CD4-positive, alpha-beta T cell (primary cell): ENCODE measurements at regions not wholly inside any gene's neighbourhood (a gene's known extent, or its start where the extent isn't known, plus 50 kb on each side); places are given as distances from the start of the nearest gene placed in this dataset.

ENCODE experiments used
- ATAC-seq: fragments of 200-7000 bp; cut with Tn5 transposase; one replicate; pipeline ENCODE4 v1.10.0; 2022; ENCODE audit warnings: mild to moderate bottlenecking; ENCODE audit not compliant: poor library complexity
- CTCF ChIA-PET: fragments of 350-600 bp; sonication (Branson Sonifier 250); formaldehyde crosslinking; loops from one replicate; lab custom pipeline; 2021; ENCODE audit warnings: antibody characterized with exemption, inconsistent platforms; lab: Charles Lee
- POLR2A ChIA-PET: fragments of 350-600 bp; sonication (Branson Sonifier 250); formaldehyde crosslinking; loops from one replicate; lab custom pipeline; 2021; ENCODE audit warnings: antibody characterized with exemption, inconsistent platforms; lab: Charles Lee
- DNase-seq, 14 experiments: peaks; one replicate each; pipeline ENCODE4 v3.0.0-alpha.2; 2013 to 2020; ENCODE audit warnings: mixed read lengths in 2 of 14
- H3K27ac ChIP-seq, 2 donors: one replicate each; pipeline versions ENCODE4 v1.5.1 to v1.7.0; 2013; ENCODE audit warnings: low read length in 2 of 2, low read depth in 1 of 2, mild to moderate bottlenecking in 1 of 2
- H3K27me3 ChIP-seq, 2 experiments: 1 replicate in 1 of 2; 2 replicates in 1 of 2; pipeline versions ENCODE4 v1.6.1 to v1.7.0; 2013; ENCODE audit warnings: low read length in 2 of 2, control low read depth in 1 of 2, mild to moderate bottlenecking in 1 of 2, moderate library complexity in 1 of 2; ENCODE audit not compliant: insufficient read depth in 2 of 2, control insufficient read depth in 1 of 2
- H3K36me3 ChIP-seq: one replicate; pipeline ENCODE4 v1.6.1; 2013; ENCODE audit warnings: low read length, control low read depth; ENCODE audit not compliant: insufficient read depth
- H3K4me1 ChIP-seq: one replicate; pipeline ENCODE4 v1.6.1; 2013; ENCODE audit warnings: low read length, control low read depth; ENCODE audit not compliant: insufficient read depth
- H3K4me3 ChIP-seq: one replicate; pipeline ENCODE4 v1.5.1; 2013; ENCODE audit warnings: mild to moderate bottlenecking, low read length, moderate library complexity
- H3K9me3 ChIP-seq, 2 experiments: 1 replicate in 1 of 2; 2 replicates in 1 of 2; pipeline versions ENCODE4 v1.6.1 to v1.7.0; 2013; ENCODE audit warnings: low read length in 2 of 2, mild to moderate bottlenecking in 2 of 2, control low read depth in 1 of 2, moderate library complexity in 1 of 2; ENCODE audit not compliant: control insufficient read depth in 1 of 2, insufficient read depth in 1 of 2
- H3K27ac Mint-ChIP-seq: one replicate; pipeline ENCODE4 v1.8.0; 2020; ENCODE audit warnings: mixed read lengths
- H3K27me3 Mint-ChIP-seq: one replicate; pipeline ENCODE4 v1.8.0; 2021; ENCODE audit warnings: mixed read lengths
- H3K36me3 Mint-ChIP-seq: one replicate; pipeline ENCODE4 v1.8.0; 2021; ENCODE audit warnings: low read depth, mixed read lengths
- H3K4me1 Mint-ChIP-seq: one replicate; pipeline ENCODE4 v1.8.0; 2021; ENCODE audit warnings: low read depth, mixed read lengths
- H3K4me3 Mint-ChIP-seq: one replicate; pipeline ENCODE4 v1.8.0; 2020; ENCODE audit warnings: mild to moderate bottlenecking, mixed read lengths
- H3K9me3 Mint-ChIP-seq: one replicate; pipeline ENCODE4 v1.8.0; 2020; ENCODE audit warnings: mixed read lengths
- intact Hi-C, 2 experiments: fragments of 100-400 bp; cut with DNase I in 1 of 2; cut with micrococcal nuclease in 1 of 2; formaldehyde crosslinking; loops; one replicate each; pipeline versions ENCODE4 v1.15.1 to v1.9.0; 2023 to 2025; cut with DNase I, micrococcal nuclease
- TF ChIP-seq, protein P1 (sequence below): fragments of 200-600 bp; IDR thresholded peaks from one replicate; pipeline ENCODE4 v1.8.0; 2022; ENCODE audit warnings: antibody characterized with exemption, mild to moderate bottlenecking

DNA sequence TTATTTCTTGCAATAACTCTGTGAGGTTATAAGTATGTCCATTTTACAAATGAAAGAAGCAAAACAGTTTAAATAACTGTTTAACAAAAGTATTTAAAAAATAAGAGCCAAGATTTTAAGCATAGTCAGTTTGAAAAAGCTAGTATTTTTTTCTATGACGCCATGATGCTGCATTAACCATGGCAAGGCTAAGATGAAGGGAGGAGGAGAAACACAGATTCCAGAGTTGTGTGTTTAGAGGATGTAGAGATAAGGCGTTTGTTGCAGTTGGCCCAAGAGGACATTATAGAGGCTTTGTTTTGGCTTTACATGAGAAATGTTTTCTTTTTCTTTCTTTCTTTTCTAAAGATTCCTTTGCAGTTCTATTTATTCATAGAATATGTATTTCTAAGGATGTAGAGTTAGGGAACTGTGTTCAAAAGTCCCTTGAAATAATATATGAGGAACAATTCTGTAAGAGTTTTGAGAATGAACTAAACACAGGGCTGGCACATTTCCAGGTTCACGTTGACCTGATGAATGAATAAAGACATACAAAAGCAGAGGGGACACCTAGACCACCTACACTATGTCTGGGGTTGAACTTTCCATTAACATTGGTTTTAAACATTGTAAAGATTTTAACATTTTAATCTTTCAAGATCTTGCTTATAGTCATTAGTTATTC, 244.2 kb downstream of the KCNS3 start:
- ATAC-seq (no peak), DNase-seq (no peak)
- H3K27me3 Mint-ChIP-seq = peaks cover 22% of the 10 kb centered on the region
- no peak overlapping the region for H3K4me3 ChIP-seq
- no peak overlapping the region for H3K4me3 Mint-ChIP-seq
- H3K9me3 ChIP-seq = no peaks in the 10 kb centered on the region
- CTCF ChIA-PET = no interaction called here
- no peak overlapping the region for H3K27ac Mint-ChIP-seq
- H3K9me3 Mint-ChIP-seq = no peaks in the 10 kb centered on the region
- intact Hi-C loops = no loop called here
- POLR2A ChIA-PET = no interaction called here
- no peaks in the 10 kb centered on the region for H3K4me1 Mint-ChIP-seq
- H3K27ac ChIP-seq = no peak overlapping the region
- no peaks in the 10 kb centered on the region for H3K27me3 ChIP-seq
- no peaks in the 10 kb centered on the region for H3K36me3 Mint-ChIP-seq
- TF ChIP-seq, protein P1, sequence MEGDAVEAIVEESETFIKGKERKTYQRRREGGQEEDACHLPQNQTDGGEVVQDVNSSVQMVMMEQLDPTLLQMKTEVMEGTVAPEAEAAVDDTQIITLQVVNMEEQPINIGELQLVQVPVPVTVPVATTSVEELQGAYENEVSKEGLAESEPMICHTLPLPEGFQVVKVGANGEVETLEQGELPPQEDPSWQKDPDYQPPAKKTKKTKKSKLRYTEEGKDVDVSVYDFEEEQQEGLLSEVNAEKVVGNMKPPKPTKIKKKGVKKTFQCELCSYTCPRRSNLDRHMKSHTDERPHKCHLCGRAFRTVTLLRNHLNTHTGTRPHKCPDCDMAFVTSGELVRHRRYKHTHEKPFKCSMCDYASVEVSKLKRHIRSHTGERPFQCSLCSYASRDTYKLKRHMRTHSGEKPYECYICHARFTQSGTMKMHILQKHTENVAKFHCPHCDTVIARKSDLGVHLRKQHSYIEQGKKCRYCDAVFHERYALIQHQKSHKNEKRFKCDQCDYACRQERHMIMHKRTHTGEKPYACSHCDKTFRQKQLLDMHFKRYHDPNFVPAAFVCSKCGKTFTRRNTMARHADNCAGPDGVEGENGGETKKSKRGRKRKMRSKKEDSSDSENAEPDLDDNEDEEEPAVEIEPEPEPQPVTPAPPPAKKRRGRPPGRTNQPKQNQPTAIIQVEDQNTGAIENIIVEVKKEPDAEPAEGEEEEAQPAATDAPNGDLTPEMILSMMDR = no peak
- no peaks in the 10 kb centered on the region for H3K4me1 ChIP-seq
- no peaks in the 10 kb centered on the region for H3K36me3 ChIP-seq

DNA sequence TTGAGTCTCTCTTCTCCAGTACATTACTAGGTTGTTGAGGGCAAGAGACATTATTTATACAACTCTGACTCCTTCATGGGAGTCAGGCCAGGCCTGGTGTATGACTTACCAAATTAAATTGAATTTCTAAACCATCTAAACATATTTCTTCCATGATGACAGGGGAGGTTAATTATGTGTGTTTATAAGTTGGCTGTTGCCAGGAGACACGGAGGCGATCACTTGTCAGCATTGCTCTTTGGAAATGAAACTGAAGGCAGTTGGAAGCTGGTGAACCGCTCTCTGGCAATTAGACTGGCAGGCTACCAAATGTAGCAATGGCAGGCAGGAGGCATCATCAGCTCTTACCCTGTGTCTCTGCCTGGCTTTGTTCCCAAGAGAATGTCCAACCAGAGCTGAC, 241.4 kb downstream of the KCNS3 start:
- POLR2A ChIA-PET = no interaction called here
- Histone ChIP-seq H3K27ac (no peak overlapping the region), H3K4me1 (no peaks in the 10 kb centered on the region), H3K9me3 (peaks cover 0 to 4% of the 10 kb centered on the region in 2 experiments), H3K36me3 (no peaks in the 10 kb centered on the region), H3K4me3 (no peak overlapping the region), H3K27me3 (no peaks in the 10 kb centered on the region)
- Mint-ChIP-seq H3K4me1 (no peaks in the 10 kb centered on the region), H3K9me3 (no peaks in the 10 kb centered on the region), H3K27ac (no peak overlapping the region), H3K27me3 (peaks cover 13% of the 10 kb centered on the region), H3K36me3 (no peaks in the 10 kb centered on the region), H3K4me3 (no peak overlapping the region)
- CTCF ChIA-PET = interaction anchor here (0.9 kb wide), 1 partner anchor 30 kb away, joined by 3 read pairs; no protein-coding TSS in a partner anchor
- DNase-seq = no peak
- intact Hi-C loops = no loop called here
- ATAC-seq = no peak
- TF ChIP-seq, protein P1 = no peak

DNA sequence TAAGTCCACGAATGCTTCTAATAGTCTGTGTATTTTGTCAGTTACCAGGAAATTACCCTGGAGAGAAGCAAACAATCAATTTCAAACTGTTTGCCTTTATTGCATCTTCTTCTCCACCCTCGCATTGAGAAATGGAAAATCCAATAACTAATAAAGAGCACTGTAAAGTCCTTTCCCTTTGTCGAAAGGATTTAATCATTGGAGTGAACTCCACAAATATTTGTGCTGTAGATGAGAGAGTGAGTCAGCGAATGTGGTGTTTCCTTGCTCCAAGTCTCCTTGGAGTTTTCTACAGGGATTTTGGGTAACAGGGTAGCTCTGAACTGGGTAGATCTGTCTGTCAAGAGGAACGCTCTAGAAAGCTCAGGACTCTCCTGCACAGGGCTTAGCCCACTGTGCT, 240.2 kb downstream of the KCNS3 start:
- TF ChIP-seq, protein P1 = no peak
- Histone ChIP-seq H3K27ac (no peak overlapping the region), H3K36me3 (no peaks in the 10 kb centered on the region), H3K4me3 (no peak overlapping the region), H3K4me1 (no peaks in the 10 kb centered on the region), H3K27me3 (no peaks in the 10 kb centered on the region), H3K9me3 (peaks cover 0 to 6% of the 10 kb centered on the region in 2 experiments)
- CTCF ChIA-PET = interaction anchor here (0.9 kb wide), 1 partner anchor 29 kb away, joined by 3 read pairs; no protein-coding TSS in a partner anchor
- no peak for ATAC-seq
- no peak for DNase-seq
- Mint-ChIP-seq H3K4me1 (no peaks in the 10 kb centered on the region), H3K36me3 (no peaks in the 10 kb centered on the region), H3K27me3 (peaks cover 13% of the 10 kb centered on the region), H3K4me3 (no peak overlapping the region), H3K9me3 (no peaks in the 10 kb centered on the region), H3K27ac (no peak overlapping the region)
- POLR2A ChIA-PET = no interaction called here
- intact Hi-C loops = no loop called here
